Left renal pelvis (tissue), 4 donors: ENCODE measurements at regions not wholly inside any gene's neighbourhood (a gene's known extent, or its start where the extent isn't known, plus 50 kb on each side); places are given as distances from the start of the nearest gene placed in this dataset.

Experiments used
- DNase-seq, 4 donors: peaks; one replicate each; pipeline ENCODE4 v3.0.0-alpha.2; 2013; ENCODE audit warnings: low read depth in 4 of 4, low spot score in 3 of 4

GRCh38 chr6:48834706-48835105, 628.3 kb downstream of the MMUT start:
- no peak for DNase-seq

DNA sequence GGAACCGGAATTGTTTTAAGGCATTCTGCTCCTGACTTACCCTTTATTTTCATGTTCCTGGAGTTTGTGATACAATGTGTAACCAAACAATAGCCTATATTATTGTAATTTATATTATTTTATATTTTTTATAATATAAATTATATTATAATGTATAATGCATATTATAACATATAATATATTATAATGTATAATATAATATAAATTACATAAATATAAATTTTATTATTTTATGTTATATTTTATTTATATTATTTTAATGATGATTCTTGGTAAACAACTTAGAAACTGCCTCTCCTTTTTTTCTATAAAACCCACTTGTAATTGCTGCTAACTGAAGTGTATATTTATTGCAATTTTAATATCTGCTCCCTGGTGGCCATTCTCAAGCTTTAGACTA, 629.1 kb downstream of the MMUT start:
- DNase-seq, result no peak

- DNase-seq, result no peak
Observed at GRCh38 chr6:48826901-48827701, 636.0 kb downstream of the MMUT start.

DNA sequence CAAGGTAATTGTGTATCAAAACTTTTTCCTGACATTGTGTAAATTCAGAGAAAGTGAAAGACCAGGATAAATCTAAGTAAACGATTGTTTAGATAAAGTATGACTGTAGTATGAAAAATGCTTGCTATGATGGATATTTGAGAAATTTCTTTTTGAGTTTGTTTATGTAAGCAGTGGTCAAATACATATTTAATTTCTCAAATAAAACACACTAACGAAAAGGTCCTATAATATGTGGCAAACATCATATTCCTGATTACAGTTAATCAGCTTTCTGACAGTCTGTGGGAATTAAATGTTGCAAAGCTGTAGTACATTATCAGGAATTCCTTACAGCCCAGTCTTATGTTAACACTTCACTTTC, 636.9 kb downstream of the MMUT start:
- DNase-seq, result no peak

- no peak for DNase-seq
Observed at GRCh38 chr6:48825501-48826151, 637.4 kb downstream of the MMUT start.

DNA sequence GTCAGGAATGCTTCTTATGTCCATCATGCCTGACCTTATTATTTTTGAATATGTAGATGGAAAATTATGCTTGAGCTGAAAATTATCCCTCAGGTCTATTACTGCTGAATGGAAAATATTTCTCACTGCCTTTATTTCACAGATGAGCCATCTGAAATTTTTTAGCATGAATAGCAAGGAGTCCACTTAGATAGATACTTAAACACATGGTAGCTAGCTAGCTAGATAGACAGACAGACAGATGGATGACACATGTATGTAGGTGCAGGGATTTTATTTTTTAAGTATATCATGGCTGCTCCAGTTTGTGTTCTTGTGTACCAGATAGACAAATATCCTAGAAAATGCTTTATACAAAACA, 645.0 kb downstream of the MMUT start:
- DNase-seq, result no peak

DNA sequence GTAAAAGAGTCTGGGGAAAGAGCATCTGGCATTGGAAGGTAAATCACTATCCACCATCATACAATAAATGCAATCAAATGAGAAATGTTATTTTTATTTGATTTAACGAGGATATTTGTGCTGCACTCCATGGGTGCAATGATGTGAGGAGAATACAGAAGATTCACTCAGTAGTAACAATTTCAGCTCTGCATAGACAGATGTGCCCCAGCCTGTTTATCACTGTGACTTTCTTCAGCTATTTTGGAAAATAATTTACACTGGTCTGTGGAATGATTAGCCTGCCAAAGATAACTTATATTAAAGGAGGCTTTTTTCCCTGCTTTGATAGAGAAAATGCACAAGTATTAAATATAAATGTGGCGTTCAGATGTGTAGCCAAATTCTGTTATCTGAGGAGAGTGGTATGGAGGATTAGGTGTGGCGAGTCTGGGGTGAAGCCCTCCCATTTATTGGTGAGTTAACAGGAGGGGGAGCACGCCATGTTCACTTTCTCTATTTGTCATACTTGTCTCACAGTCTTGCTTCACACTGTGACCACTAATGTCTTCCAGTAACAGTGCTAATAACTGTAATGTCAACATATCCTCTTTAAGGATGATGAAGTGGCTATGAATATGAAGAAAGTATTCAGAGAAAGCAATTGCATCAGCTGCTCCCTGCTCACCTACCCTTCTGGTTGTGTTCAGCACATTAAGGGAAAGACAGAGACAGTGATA, 645.6 kb downstream of the MMUT start:
- no peak for DNase-seq

- no peak for DNase-seq
Observed at GRCh38 chr6:48814957-48815356, 648.1 kb downstream of the MMUT start.

- no peak for DNase-seq
Observed at GRCh38 chr6:48813836-48814235, 649.2 kb downstream of the MMUT start.

DNA sequence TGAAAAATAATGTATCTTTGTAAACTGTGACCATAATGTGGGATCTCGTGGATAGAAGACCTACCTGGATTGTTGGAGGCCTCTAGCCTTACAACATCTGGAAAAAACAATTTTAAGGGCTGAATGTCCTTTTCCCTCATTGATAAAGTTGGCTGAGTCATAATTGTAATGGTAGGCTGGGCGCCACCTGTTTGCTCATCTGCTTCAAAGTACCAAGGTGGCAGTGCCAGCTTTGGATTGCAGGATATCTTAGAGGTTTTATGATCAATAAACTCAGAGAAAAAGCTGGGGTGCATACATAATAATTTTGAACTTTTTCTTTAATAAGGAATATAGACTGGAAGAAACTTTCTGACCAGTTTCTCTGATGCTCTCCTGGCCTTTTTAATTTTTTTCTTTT, 653.4 kb downstream of the MMUT start:
- no peak for DNase-seq

DNA sequence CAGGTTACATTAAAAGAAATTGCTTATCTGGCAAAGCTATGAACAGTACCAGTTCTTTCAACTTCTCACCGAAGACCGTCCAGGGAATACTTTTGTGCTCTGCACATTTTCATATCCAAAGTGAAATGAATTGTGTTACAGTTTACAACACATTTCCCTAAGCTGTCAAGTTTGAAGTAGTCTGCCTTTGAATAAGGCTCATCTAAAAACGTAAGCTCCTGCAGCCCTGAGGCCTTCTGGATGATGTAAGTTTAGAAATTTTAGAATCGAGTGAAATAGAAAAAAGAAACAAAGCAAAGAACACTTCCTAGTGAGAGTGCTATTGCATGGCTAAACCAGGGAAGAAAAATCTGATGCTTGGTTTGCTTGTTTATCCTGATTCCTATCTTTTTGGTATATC, 653.8 kb downstream of the MMUT start:
- DNase-seq, result no peak

DNA sequence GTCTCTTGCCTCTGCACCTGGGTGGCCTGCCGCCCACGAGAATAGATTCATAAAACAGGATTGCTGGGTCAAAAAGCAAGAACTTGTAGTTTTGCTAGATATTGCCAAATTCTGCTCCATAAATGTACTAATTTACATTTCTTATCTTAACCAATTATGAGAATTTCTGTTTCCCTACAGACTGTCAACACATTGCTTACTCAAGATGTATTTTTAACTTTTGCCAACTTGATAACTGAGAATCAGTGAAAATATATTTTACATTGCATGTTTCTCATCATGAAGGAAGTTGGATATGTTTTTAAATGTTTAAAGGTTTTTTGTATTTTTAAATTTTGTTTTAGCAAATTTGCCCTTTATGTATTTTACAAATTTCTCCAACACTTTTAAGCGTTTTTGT, 664.8 kb downstream of the MMUT start:
- DNase-seq, result no peak

- DNase-seq, result no peak
Observed at GRCh38 chr6:48782225-48782624, 671.2 kb upstream of the PTCHD4 start.

DNA sequence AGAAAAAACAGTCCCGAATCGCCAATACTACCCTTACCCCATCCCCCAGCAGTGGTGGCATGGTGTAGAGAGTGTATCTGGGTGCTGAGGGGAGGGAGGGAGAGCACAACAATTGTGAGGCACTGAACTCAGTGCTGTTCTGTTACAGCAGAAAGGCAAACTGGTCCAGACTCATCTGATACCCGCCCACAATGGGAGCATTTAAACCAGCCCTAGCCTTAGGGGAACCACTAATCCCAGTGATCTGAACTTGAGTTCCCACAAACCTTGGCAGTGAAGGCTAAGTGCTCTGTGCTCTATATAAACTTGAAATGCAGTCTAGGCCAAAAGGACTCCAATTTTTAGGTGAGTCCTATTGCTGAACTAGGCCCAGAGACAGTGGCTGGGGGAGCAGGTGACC, 666.4 kb upstream of the PTCHD4 start:
- no peak for DNase-seq

DNA sequence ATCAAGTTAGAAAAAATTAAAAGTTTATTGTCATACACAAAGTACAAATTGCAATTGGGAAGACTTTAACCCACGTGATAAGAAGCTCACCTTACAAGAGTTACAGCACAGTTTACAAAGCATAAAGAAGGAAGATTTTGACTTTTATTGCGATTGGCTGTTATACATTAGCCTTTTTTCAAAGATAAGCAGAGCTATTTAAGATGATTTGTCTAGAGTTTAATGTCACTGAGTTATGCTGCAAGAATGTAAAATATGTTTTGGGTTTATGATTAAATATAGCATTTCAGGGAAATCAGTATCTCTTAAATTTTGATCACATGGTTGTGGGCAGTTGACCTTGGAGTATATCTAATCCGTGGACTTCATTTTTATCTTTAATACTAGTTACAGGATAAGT, 664.2 kb upstream of the PTCHD4 start:
- DNase-seq, result no peak

GRCh38 chr6:48774276-48774675, 663.3 kb upstream of the PTCHD4 start:
- DNase-seq, result no peak

DNA sequence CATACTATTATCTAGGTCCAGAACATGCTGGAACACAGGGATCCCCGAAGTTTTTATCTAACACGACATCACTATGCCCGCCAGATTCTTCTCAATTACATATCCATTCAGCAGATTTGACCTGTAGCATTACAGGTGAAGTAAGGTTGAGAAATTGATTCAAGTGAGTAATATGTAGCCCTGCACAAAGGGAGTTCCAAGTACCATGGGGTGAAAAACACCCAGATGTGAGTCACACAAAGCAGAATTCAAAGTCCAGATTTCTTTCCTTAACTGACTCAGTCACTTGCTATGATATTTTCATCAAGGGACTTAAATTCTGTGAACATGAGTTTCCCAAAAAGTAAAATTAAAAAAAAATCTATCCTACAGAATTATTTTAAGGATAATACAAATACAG, 655.4 kb upstream of the PTCHD4 start:
- no peak for DNase-seq

DNA sequence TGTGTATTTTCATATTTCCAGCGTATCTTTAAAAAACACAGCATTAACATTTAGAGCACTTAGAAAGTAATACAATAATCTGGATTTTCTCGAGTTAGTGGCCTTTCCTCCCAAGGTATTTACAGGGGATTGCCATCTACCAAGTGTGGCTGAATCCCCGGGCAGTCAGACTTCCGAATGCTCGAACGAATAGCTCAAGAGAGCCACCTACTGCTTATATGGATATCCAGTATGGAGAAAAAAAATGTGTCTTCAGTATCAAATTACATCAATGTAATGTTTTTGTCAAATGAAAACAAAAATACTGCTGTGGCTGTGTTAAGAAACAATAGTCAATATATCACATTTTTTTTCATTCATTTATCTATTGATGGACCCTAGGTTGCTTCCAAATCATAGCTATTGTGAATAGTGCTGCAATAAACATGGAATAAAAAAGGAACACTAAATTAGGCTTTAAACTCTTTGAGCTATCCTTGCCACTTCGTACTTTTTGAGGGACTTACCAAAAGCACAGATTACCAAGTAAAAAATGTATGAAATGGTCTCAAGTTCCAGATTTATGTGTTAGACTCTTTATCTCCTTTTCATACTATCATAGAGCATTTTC, 654.5 kb upstream of the PTCHD4 start:
- peak in 3 of 4 donors; percentile 22 to 46 (median 41) for DNase-seq

- DNase-seq, result no peak
Observed at GRCh38 chr6:48764286-48765044, 653.5 kb upstream of the PTCHD4 start.

GRCh38 chr6:48757661-48758060, 646.7 kb upstream of the PTCHD4 start:
- DNase-seq, result no peak

GRCh38 chr6:48755315-48755714, 644.3 kb upstream of the PTCHD4 start:
- no peak for DNase-seq
